K562 (cell line): ENCODE measurements at regions not wholly inside any gene's neighbourhood (a gene's known extent, or its start where the extent isn't known, plus 50 kb on each side); places are given as distances from the start of the nearest gene placed in this dataset.

Source experiments
- ATAC-seq: fragments of 200-7000 bp; cut with Tn5 transposase; 3 replicates; pipeline ENCODE4 v1.9.1; 2020; ENCODE audit warnings: moderate library complexity
- BruUV-seq: library from RNA; stranded (reverse); fragments of 400-500 nt; replicated peaks from 2 replicates; lab custom pipeline; 2021; lab: Mats Ljungman, UMichigan
- CTCF ChIA-PET: fragments of 300-600 bp; formaldehyde crosslinking; extraction: SDS; loops from one replicate; lab custom pipeline; 2021; ENCODE audit warnings: low intra/inter-chr PET ratio; lab: Yijun Ruan, JAX
- POLR2A ChIA-PET: fragments of 300-600, 350-650 bp; sonication (Branson Sonifier 250); formaldehyde crosslinking; extraction: SDS; loops from one replicate; lab custom pipeline; 2021; ENCODE audit warnings: antibody characterized with exemption, inconsistent platforms; lab: Yijun Ruan, JAX
- DNase-seq, 4 experiments: peaks; one replicate each; pipeline versions ENCODE4 v3.0.0 to v3.0.0-alpha.2; 2011 to 2018; ENCODE audit warnings: low spot score in 3 of 4, mixed read lengths in 3 of 4; ENCODE audit errors: extremely low read depth in 1 of 4
- FAIRE-seq: peaks from 2 replicates; lab custom pipeline; 2011; peaks lifted over from hg19 to GRCh38; lab: Jason Lieb, UNC
- H2AFZ ChIP-seq: 2 replicates; pipeline ENCODE4 v1.6.0; 2011; ENCODE audit warnings: low read depth, low read length, control low read depth, inconsistent platforms
- H3K27ac ChIP-seq: fragments of 200-600 bp; 3 replicates; pipeline ENCODE4 v1.8.0; 2011; ENCODE audit warnings: low read depth, mild to moderate bottlenecking, control low read depth, inconsistent platforms, low read length, moderate library complexity, mixed read lengths; ENCODE audit errors: extremely low read depth
- H3K27me3 ChIP-seq, 2 experiments: fragments of 300-600 bp in 1 of 2; 2 replicates in 1 of 2; 3 replicates in 1 of 2; pipeline versions ENCODE4 v1.6.0 to v1.8.0; 2011; ENCODE audit warnings: inconsistent platforms in 2 of 2, low read length in 2 of 2, mild to moderate bottlenecking in 1 of 2, mixed read lengths in 1 of 2, moderate library complexity in 1 of 2; ENCODE audit not compliant: control insufficient read depth in 2 of 2, insufficient read depth in 2 of 2
- H3K36me3 ChIP-seq: fragments of 300-600 bp; 3 replicates; pipeline ENCODE4 v1.8.0; 2011; ENCODE audit warnings: mild to moderate bottlenecking, low read length, inconsistent platforms; ENCODE audit not compliant: control insufficient read depth, insufficient read depth
- H3K4me1 ChIP-seq, 2 experiments: fragments of 200-600 bp in 1 of 2; replicated peaks in 1 of 2; 2 replicates in 1 of 2; 3 replicates in 1 of 2; pipeline versions ENCODE4 v1.5.1 to v1.8.0; 2011; ENCODE audit warnings: inconsistent platforms in 2 of 2, low read length in 2 of 2, mild to moderate bottlenecking in 1 of 2, mixed read lengths in 1 of 2, moderate library complexity in 1 of 2; ENCODE audit not compliant: control insufficient read depth in 2 of 2, insufficient read depth in 2 of 2
- H3K4me2 ChIP-seq: 2 replicates; pipeline ENCODE4 v1.6.1; 2011; ENCODE audit warnings: low read length, control low read depth, inconsistent platforms, mixed read lengths; ENCODE audit not compliant: insufficient read depth
- H3K4me3 ChIP-seq: fragments of 200-600 bp; sonication (generic), shearing (Covaris generic); 2 replicates; pipeline ENCODE4 v1.5.1; 2016; ENCODE audit warnings: control low read depth, inconsistent platforms
- H3K79me2 ChIP-seq: fragments of 200-600 bp; 3 replicates; pipeline ENCODE4 v1.8.0; 2011; ENCODE audit warnings: low read length, inconsistent platforms; ENCODE audit not compliant: control insufficient read depth, insufficient read depth
- H3K9ac ChIP-seq, 2 experiments: 2 replicates each; pipeline versions ENCODE4 v1.6.0 to v1.6.1; 2011; ENCODE audit warnings: low read depth in 2 of 2, low read length in 2 of 2, control low read depth in 1 of 2, inconsistent platforms in 1 of 2, mild to moderate bottlenecking in 1 of 2, mixed read lengths in 1 of 2; ENCODE audit not compliant: insufficient read depth in 1 of 2
- H3K9me1 ChIP-seq: one replicate; pipeline ENCODE4 v1.6.0; 2011; ENCODE audit warnings: inconsistent platforms, mild to moderate bottlenecking, low read length, moderate library complexity; ENCODE audit not compliant: control insufficient read depth, insufficient read depth
- H3K9me3 ChIP-seq: replicated peaks from 2 replicates; pipeline ENCODE4 v1.5.1; 2011; ENCODE audit warnings: low read depth, low read length, inconsistent platforms; ENCODE audit not compliant: control insufficient read depth, insufficient read depth
- H4K20me1 ChIP-seq: replicated peaks from 2 replicates; pipeline ENCODE4 v1.6.1; 2011; ENCODE audit warnings: low read length, inconsistent platforms, mixed read lengths; ENCODE audit not compliant: control insufficient read depth, insufficient read depth
- BCOR ChIP-seq: fragments of 450-650 bp; IDR thresholded peaks from 2 replicates; pipeline ENCODE4 v1.6.1; 2016
- SMAD2 ChIP-seq: fragments of 150-350 bp; IDR thresholded peaks from 2 replicates; pipeline ENCODE4 v1.6.1; 2014; ENCODE audit warnings: low read depth, mild to moderate bottlenecking, low read length
- SRSF9 ChIP-seq: fragments of 200-400 bp; formaldehyde crosslinking; IDR thresholded peaks from 2 replicates; pipeline ENCODE4 v1.6.1; 2017; ENCODE audit warnings: low read depth, low read length, borderline replicate concordance
- ZBTB17 ChIP-seq: fragments of 450-650 bp; formaldehyde crosslinking; IDR thresholded peaks from 2 replicates; pipeline ENCODE4 v1.4.0; 2020; ENCODE audit warnings: mild to moderate bottlenecking
- ZNF12 ChIP-seq: sonication (generic); formaldehyde crosslinking; IDR thresholded peaks from 2 replicates; pipeline ENCODE4 v1.4.0; 2020; ENCODE audit warnings: mild to moderate bottlenecking, missing genetic modification reagents
- WGBS: fragments of 100-300 bp; shearing (Covaris generic); methylation state at CpG from one replicate; pipeline ENCODE4 v1.1.6; 2016; ENCODE audit warnings: low coverage, mixed read lengths; ENCODE audit not compliant: insufficient coverage; ENCODE audit errors: missing lambda C conversion rate; 5-methylcytosine and 5-hydroxymethylcytosine counted together
- in situ Hi-C: fragments of 300-500 bp; cut with MboI; formaldehyde crosslinking; loops from 4 replicates; pipeline ENCODE4 v1.15.0; 2018; ENCODE audit warnings: inconsistent platforms, mixed read lengths
- intact Hi-C: fragments of 100-400 bp; cut with micrococcal nuclease; formaldehyde crosslinking; loops from 2 replicates; pipeline ENCODE4 v1.14.2; 2022
- TF ChIP-seq, protein P1 (sequence below): fragments of 450-650 bp; conservative IDR thresholded peaks from 2 replicates; pipeline ENCODE4 v1.6.1; 2016; ENCODE audit warnings: missing genetic modification characterization, low read depth, mild to moderate bottlenecking, control low read depth, missing compliant biosample characterization
- TF ChIP-seq, protein P2 (sequence below): fragments of 450-650 bp; formaldehyde crosslinking; conservative IDR thresholded peaks from 2 replicates; pipeline ENCODE4 v1.4.0; 2022; ENCODE audit warnings: mild to moderate bottlenecking, missing genetic modification characterization
- TF ChIP-seq, protein P3 (sequence below): fragments of 450-650 bp; IDR thresholded peaks from 2 replicates; pipeline ENCODE4 v1.6.1; 2017; ENCODE audit warnings: antibody characterized with exemption, mild to moderate bottlenecking
- TF ChIP-seq, protein P4 (sequence below): fragments of 250-450 bp; sonication (Bioruptor Pico); IDR thresholded peaks from 2 replicates; pipeline ENCODE4 v1.8.0; 2021; ENCODE audit warnings: mild to moderate bottlenecking, moderate library complexity
- TF ChIP-seq, protein P5 (sequence below): fragments of 250-450 bp; sonication (Bioruptor Pico); IDR thresholded peaks from 2 replicates; pipeline ENCODE4 v1.5.0; 2021
- TF ChIP-seq, protein P6 (sequence below): fragments of 450-650 bp; IDR thresholded peaks from 2 replicates; pipeline ENCODE4 v1.6.1; 2016; ENCODE audit warnings: mild to moderate bottlenecking

DNA sequence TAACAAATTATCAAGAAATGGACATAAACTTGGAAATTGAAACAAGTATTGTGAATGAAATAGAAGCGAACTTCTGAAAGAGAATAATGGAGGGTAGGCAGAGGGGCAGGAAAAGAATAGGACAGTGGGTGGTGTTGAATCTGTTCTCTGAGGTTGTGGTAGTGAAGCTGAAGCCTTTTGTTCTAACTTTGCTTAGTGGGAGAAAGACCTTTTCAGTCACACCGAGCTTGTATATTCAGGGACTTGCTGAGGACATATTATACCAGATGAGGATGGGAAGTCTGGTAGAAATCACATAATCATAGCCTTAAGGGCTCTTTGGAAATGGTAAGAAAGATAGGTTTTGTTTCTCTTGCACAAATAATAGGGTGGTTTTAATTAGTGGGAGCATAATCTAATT lies 115.4 kb upstream of the NDST4 start:
- ChIA-PET CTCF (no interaction called here), POLR2A (no interaction called here)
- in situ Hi-C loops = no loop called here
- Histone ChIP-seq H3K9me3 (no peaks in the 10 kb centered on the region; the same call in 1 of the 2 replicates), H3K27ac (no peak overlapping the region), H3K4me3 (no peak overlapping the region), H4K20me1 (no peaks in the 10 kb centered on the region), H3K4me1 (no peaks in the 10 kb centered on the region), H3K79me2 (no peaks in the 10 kb centered on the region), H3K9me1 (no peaks in the 10 kb centered on the region), H2AFZ (no peak overlapping the region), H3K4me2 (no peak overlapping the region), H3K36me3 (no peaks in the 10 kb centered on the region), H3K27me3 (no peaks in the 10 kb centered on the region), H3K9ac (no peak overlapping the region)
- no peak for DNase-seq
- 0% methylated on average over 2 of the region's 2 CpGs for WGBS
- no TSS peak for BruUV-seq
- intact Hi-C loops = no loop called here
- ATAC-seq = no peak
- no peak for FAIRE-seq
- TF ChIP-seq, protein P1, sequence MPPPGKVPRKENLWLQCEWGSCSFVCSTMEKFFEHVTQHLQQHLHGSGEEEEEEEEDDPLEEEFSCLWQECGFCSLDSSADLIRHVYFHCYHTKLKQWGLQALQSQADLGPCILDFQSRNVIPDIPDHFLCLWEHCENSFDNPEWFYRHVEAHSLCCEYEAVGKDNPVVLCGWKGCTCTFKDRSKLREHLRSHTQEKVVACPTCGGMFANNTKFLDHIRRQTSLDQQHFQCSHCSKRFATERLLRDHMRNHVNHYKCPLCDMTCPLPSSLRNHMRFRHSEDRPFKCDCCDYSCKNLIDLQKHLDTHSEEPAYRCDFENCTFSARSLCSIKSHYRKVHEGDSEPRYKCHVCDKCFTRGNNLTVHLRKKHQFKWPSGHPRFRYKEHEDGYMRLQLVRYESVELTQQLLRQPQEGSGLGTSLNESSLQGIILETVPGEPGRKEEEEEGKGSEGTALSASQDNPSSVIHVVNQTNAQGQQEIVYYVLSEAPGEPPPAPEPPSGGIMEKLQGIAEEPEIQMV (tag) = no peak
- TF ChIP-seq, protein P2, sequence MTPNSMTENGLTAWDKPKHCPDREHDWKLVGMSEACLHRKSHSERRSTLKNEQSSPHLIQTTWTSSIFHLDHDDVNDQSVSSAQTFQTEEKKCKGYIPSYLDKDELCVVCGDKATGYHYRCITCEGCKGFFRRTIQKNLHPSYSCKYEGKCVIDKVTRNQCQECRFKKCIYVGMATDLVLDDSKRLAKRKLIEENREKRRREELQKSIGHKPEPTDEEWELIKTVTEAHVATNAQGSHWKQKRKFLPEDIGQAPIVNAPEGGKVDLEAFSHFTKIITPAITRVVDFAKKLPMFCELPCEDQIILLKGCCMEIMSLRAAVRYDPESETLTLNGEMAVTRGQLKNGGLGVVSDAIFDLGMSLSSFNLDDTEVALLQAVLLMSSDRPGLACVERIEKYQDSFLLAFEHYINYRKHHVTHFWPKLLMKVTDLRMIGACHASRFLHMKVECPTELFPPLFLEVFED = no peak
- TF ChIP-seq ZBTB17 (CRISPR knock-in tag) (no peak), BCOR (no peak), ZNF12 (CRISPR knock-in tag) (no peak), SRSF9 (no peak), SMAD2 (no peak)
- TF ChIP-seq, protein P3, sequence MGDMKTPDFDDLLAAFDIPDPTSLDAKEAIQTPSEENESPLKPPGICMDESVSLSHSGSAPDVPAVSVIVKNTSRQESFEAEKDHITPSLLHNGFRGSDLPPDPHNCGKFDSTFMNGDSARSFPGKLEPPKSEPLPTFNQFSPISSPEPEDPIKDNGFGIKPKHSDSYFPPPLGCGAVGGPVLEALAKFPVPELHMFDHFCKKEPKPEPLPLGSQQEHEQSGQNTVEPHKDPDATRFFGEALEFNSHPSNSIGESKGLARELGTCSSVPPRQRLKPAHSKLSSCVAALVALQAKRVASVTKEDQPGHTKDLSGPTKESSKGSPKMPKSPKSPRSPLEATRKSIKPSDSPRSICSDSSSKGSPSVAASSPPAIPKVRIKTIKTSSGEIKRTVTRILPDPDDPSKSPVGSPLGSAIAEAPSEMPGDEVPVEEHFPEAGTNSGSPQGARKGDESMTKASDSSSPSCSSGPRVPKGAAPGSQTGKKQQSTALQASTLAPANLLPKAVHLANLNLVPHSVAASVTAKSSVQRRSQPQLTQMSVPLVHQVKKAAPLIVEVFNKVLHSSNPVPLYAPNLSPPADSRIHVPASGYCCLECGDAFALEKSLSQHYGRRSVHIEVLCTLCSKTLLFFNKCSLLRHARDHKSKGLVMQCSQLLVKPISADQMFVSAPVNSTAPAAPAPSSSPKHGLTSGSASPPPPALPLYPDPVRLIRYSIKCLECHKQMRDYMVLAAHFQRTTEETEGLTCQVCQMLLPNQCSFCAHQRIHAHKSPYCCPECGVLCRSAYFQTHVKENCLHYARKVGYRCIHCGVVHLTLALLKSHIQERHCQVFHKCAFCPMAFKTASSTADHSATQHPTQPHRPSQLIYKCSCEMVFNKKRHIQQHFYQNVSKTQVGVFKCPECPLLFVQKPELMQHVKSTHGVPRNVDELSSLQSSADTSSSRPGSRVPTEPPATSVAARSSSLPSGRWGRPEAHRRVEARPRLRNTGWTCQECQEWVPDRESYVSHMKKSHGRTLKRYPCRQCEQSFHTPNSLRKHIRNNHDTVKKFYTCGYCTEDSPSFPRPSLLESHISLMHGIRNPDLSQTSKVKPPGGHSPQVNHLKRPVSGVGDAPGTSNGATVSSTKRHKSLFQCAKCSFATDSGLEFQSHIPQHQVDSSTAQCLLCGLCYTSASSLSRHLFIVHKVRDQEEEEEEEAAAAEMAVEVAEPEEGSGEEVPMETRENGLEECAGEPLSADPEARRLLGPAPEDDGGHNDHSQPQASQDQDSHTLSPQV = no peak
- TF ChIP-seq, protein P4, sequence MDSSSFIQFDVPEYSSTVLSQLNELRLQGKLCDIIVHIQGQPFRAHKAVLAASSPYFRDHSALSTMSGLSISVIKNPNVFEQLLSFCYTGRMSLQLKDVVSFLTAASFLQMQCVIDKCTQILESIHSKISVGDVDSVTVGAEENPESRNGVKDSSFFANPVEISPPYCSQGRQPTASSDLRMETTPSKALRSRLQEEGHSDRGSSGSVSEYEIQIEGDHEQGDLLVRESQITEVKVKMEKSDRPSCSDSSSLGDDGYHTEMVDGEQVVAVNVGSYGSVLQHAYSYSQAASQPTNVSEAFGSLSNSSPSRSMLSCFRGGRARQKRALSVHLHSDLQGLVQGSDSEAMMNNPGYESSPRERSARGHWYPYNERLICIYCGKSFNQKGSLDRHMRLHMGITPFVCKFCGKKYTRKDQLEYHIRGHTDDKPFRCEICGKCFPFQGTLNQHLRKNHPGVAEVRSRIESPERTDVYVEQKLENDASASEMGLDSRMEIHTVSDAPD (CRISPR knock-in tag) = no peak
- TF ChIP-seq, protein P5, sequence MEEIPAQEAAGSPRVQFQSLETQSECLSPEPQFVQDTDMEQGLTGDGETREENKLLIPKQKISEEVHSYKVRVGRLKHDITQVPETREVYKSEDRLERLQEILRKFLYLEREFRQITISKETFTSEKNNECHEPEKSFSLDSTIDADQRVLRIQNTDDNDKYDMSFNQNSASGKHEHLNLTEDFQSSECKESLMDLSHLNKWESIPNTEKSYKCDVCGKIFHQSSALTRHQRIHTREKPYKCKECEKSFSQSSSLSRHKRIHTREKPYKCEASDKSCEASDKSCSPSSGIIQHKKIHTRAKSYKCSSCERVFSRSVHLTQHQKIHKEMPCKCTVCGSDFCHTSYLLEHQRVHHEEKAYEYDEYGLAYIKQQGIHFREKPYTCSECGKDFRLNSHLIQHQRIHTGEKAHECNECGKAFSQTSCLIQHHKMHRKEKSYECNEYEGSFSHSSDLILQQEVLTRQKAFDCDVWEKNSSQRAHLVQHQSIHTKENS = no peak
- TF ChIP-seq, protein P6, sequence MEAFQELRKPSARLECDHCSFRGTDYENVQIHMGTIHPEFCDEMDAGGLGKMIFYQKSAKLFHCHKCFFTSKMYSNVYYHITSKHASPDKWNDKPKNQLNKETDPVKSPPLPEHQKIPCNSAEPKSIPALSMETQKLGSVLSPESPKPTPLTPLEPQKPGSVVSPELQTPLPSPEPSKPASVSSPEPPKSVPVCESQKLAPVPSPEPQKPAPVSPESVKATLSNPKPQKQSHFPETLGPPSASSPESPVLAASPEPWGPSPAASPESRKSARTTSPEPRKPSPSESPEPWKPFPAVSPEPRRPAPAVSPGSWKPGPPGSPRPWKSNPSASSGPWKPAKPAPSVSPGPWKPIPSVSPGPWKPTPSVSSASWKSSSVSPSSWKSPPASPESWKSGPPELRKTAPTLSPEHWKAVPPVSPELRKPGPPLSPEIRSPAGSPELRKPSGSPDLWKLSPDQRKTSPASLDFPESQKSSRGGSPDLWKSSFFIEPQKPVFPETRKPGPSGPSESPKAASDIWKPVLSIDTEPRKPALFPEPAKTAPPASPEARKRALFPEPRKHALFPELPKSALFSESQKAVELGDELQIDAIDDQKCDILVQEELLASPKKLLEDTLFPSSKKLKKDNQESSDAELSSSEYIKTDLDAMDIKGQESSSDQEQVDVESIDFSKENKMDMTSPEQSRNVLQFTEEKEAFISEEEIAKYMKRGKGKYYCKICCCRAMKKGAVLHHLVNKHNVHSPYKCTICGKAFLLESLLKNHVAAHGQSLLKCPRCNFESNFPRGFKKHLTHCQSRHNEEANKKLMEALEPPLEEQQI = no peak
